SU-DHL-6 (cell line): ENCODE measurements at regions not wholly inside any gene's neighbourhood (a gene's known extent, or its start where the extent isn't known, plus 50 kb on each side); places are given as distances from the start of the nearest gene placed in this dataset.

ENCODE experiments used
- CTCF ChIP-seq: fragments of 200-600 bp; sonication (generic); IDR thresholded peaks from one replicate; pipeline ENCODE4 v1.5.1; 2017; ENCODE audit warnings: antibody characterized with exemption, mild to moderate bottlenecking, low read length, moderate library complexity; ENCODE audit not compliant: insufficient read depth, poor library complexity, severe bottlenecking
- EZH2phosphoT487 ChIP-seq: fragments of 200-600 bp; sonication (generic), shearing (Covaris generic); conservative IDR thresholded peaks from 2 replicates; pipeline ENCODE4 v1.6.1; 2018; ENCODE audit warnings: mild to moderate bottlenecking, antibody characterized with exemption, low read length, moderate library complexity, mixed read lengths

GRCh38 chr1:65694126-65694525 lies 98.6 kb upstream of the PDE4B start:
- TF ChIP-seq CTCF (no peak), EZH2phosphoT487 (no peak)
